HepG2 (cell line): ENCODE measurements at regions not wholly inside any gene's neighbourhood (a gene's known extent, or its start where the extent isn't known, plus 50 kb on each side); places are given as distances from the start of the nearest gene placed in this dataset.

Experiments used
- ATAC-seq: fragments of 200-7000 bp; cut with Tn5 transposase; 3 replicates; pipeline ENCODE4 v1.9.1; 2020; ENCODE audit warnings: mild to moderate bottlenecking, moderate library complexity
- BruUV-seq: library from RNA; stranded (reverse); fragments of 400-500 nt; replicated peaks from 2 replicates; lab custom pipeline; 2021; lab: Mats Ljungman, UMichigan
- CTCF ChIA-PET: fragments of 300-600 bp; formaldehyde crosslinking; extraction: SDS; loops from one replicate; lab custom pipeline; 2021; ENCODE audit warnings: low total read pairs, inconsistent platforms, low intra/inter-chr PET ratio; lab: Yijun Ruan, JAX
- POLR2A ChIA-PET: fragments of 350-600 bp; sonication (Branson Sonifier 250); formaldehyde crosslinking; loops from one replicate; lab custom pipeline; 2020; ENCODE audit warnings: antibody characterized with exemption, inconsistent platforms; lab: Yijun Ruan, JAX
- DNase-seq: peaks from one replicate; pipeline ENCODE4 v3.0.0-alpha.2; 2015; ENCODE audit warnings: low spot score
- FAIRE-seq: peaks from 3 replicates; lab custom pipeline; 2011; peaks lifted over from hg19 to GRCh38; lab: Jason Lieb, UNC
- H2AFZ ChIP-seq: one replicate; pipeline ENCODE4 v1.6.1; 2011; ENCODE audit warnings: low read length, inconsistent platforms
- H3K27ac ChIP-seq: fragments of 300-600 bp; 3 replicates; pipeline ENCODE4 v1.8.0; 2011; ENCODE audit warnings: mixed run types, mild to moderate bottlenecking, mixed read lengths, low read length, inconsistent platforms; ENCODE audit not compliant: insufficient read depth; ENCODE audit errors: extremely low read length
- H3K27me3 ChIP-seq, 2 experiments: fragments of 200-600 bp in 1 of 2; 2 replicates in 1 of 2; 3 replicates in 1 of 2; pipeline versions ENCODE4 v1.6.0 to v1.8.0; 2011; ENCODE audit warnings: low read length in 2 of 2, mild to moderate bottlenecking in 2 of 2, moderate library complexity in 2 of 2, inconsistent platforms in 1 of 2; ENCODE audit not compliant: insufficient read depth in 2 of 2, control insufficient read depth in 1 of 2
- H3K36me3 ChIP-seq, 2 experiments: fragments of 200-600 bp in 1 of 2; replicated peaks in 1 of 2; 2 replicates in 1 of 2; 3 replicates in 1 of 2; pipeline versions ENCODE4 v1.5.1 to v1.8.0; 2011; ENCODE audit warnings: low read length in 2 of 2, inconsistent platforms in 1 of 2; ENCODE audit not compliant: insufficient read depth in 2 of 2, control insufficient read depth in 1 of 2
- H3K4me1 ChIP-seq: 2 replicates; pipeline ENCODE4 v1.5.1; 2012; ENCODE audit warnings: low read length, inconsistent platforms; ENCODE audit not compliant: insufficient read depth
- H3K4me2 ChIP-seq: 2 replicates; pipeline ENCODE4 v1.6.0; 2011; ENCODE audit warnings: low read depth, low read length, inconsistent platforms
- H3K4me3 ChIP-seq, 3 experiments: fragments of 200-600 bp in 1 of 3; sonication (generic), shearing (Covaris generic) in 1 of 3; replicated peaks in 1 of 3; 2 replicates each; pipeline ENCODE4 v1.5.1; 2011 to 2016; ENCODE audit warnings: low read length in 3 of 3, inconsistent platforms in 2 of 3, low read depth in 2 of 3, mild to moderate bottlenecking in 2 of 3, control low read depth in 1 of 3, mixed read lengths in 1 of 3; ENCODE audit not compliant: insufficient read depth in 1 of 3
- H3K79me2 ChIP-seq: one replicate; pipeline ENCODE4 v1.6.1; 2011; ENCODE audit warnings: low read length, inconsistent platforms; ENCODE audit not compliant: insufficient read depth
- H3K9ac ChIP-seq: 2 replicates; pipeline ENCODE4 v1.6.0; 2011; ENCODE audit warnings: mild to moderate bottlenecking, low read depth, low read length, inconsistent platforms; ENCODE audit not compliant: insufficient read depth
- H3K9me3 ChIP-seq: 2 replicates; pipeline ENCODE4 v1.5.1; 2012; ENCODE audit warnings: mild to moderate bottlenecking, low read length
- H4K20me1 ChIP-seq: 2 replicates; pipeline ENCODE4 v1.6.0; 2011; ENCODE audit warnings: inconsistent platforms, mild to moderate bottlenecking, low read length, moderate library complexity; ENCODE audit not compliant: insufficient read depth
- ATF7 ChIP-seq, 2 experiments: fragments of 450-650 bp in 1 of 2; sonication (generic) in 1 of 2; formaldehyde crosslinking in 1 of 2; IDR thresholded peaks; 2 replicates each; pipeline versions ENCODE4 v1.4.0 to v1.6.1; 2016 to 2020; ENCODE audit warnings: antibody characterized with exemption in 1 of 2, mild to moderate bottlenecking in 1 of 2, missing genetic modification reagents in 1 of 2
- CBFB ChIP-seq: sonication (generic); formaldehyde crosslinking; IDR thresholded peaks from 2 replicates; pipeline ENCODE4 v1.4.0; 2020; ENCODE audit warnings: missing genetic modification reagents
- CBX2 ChIP-seq, 2 experiments: fragments of 200-600 bp in 1 of 2; sonication (generic); formaldehyde crosslinking in 1 of 2; IDR thresholded peaks; 2 replicates each; pipeline versions ENCODE4 v1.7.0 to v1.8.1; 2018 to 2022; ENCODE audit warnings: low read depth in 2 of 2, low read length in 1 of 2, mild to moderate bottlenecking in 1 of 2, missing genetic modification reagents in 1 of 2
- E2F2 ChIP-seq: sonication (generic); formaldehyde crosslinking; IDR thresholded peaks from 2 replicates; pipeline ENCODE4 v1.4.0; 2020; ENCODE audit warnings: missing genetic modification reagents, borderline replicate concordance
- JUND ChIP-seq: sonication (generic); formaldehyde crosslinking; IDR thresholded peaks from 2 replicates; pipeline ENCODE4 v1.8.0; 2022; ENCODE audit warnings: mild to moderate bottlenecking, missing genetic modification reagents
- MED1 ChIP-seq: sonication (generic); formaldehyde crosslinking; IDR thresholded peaks from 2 replicates; pipeline ENCODE4 v1.4.0; 2020; ENCODE audit warnings: missing genetic modification reagents
- NR2F2 ChIP-seq: IDR thresholded peaks from 2 replicates; pipeline ENCODE4 v1.6.1; 2012; ENCODE audit warnings: low read depth, inconsistent platforms, borderline replicate concordance
- PAF1 ChIP-seq: IDR thresholded peaks from 2 replicates; pipeline ENCODE4 v1.6.1; 2016; ENCODE audit warnings: missing genetic modification reagents, missing compliant biosample characterization
- SP140L ChIP-seq: sonication (generic); formaldehyde crosslinking; IDR thresholded peaks from 2 replicates; pipeline ENCODE4 v1.4.0; 2020; ENCODE audit warnings: missing genetic modification reagents, borderline replicate concordance
- SRF ChIP-seq: IDR thresholded peaks from 2 replicates; pipeline ENCODE4 v1.6.1; 2011; ENCODE audit warnings: mild to moderate bottlenecking, low read depth, low read length, moderate library complexity
- ZFP90 ChIP-seq: sonication (generic); formaldehyde crosslinking; IDR thresholded peaks from 2 replicates; pipeline ENCODE4 v1.8.0; 2022; ENCODE audit warnings: missing genetic modification reagents, mild to moderate bottlenecking, inconsistent platforms, borderline replicate concordance
- ZNF136 ChIP-seq: sonication (generic); formaldehyde crosslinking; IDR thresholded peaks from 2 replicates; pipeline ENCODE4 v1.8.1; 2022; ENCODE audit warnings: low read depth, mild to moderate bottlenecking, moderate library complexity, missing genetic modification reagents
- ZNF563 ChIP-seq: sonication (generic); formaldehyde crosslinking; IDR thresholded peaks from 2 replicates; pipeline ENCODE4 v1.8.0; 2022; ENCODE audit warnings: mild to moderate bottlenecking, moderate library complexity, missing genetic modification reagents
- ZNF629 ChIP-seq: sonication (generic); formaldehyde crosslinking; conservative IDR thresholded peaks from 2 replicates; pipeline ENCODE4 v1.5.0; 2020; ENCODE audit warnings: missing genetic modification reagents
- WGBS: methylation state at CpG from one replicate; pipeline ENCODE4 v1.1.6; 2017; ENCODE audit warnings: low lambda C conversion rate; 5-methylcytosine and 5-hydroxymethylcytosine counted together
- in situ Hi-C: cut with HindIII; loops from 2 replicates; pipeline ENCODE4 v1.10.0; 2017; ENCODE audit warnings: low pct_unique_long_range_greater_than_20kb; ENCODE audit not compliant: extremely low pct_ligation_motif_present
- intact Hi-C: fragments of 100-400 bp; cut with micrococcal nuclease; formaldehyde crosslinking; loops from one replicate; pipeline ENCODE4 v1.10.0; 2022; ENCODE audit not compliant: unreplicated experiment
- TF ChIP-seq, protein P1 (sequence below): sonication (generic); formaldehyde crosslinking; IDR thresholded peaks from 2 replicates; pipeline ENCODE4 v1.4.0; 2020; ENCODE audit warnings: missing genetic modification reagents
- TF ChIP-seq, protein P2 (sequence below): sonication (generic); formaldehyde crosslinking; IDR thresholded peaks from 2 replicates; pipeline ENCODE4 v1.4.0; 2020; ENCODE audit warnings: missing genetic modification reagents
- TF ChIP-seq, protein P3 (sequence below): IDR thresholded peaks from 2 replicates; pipeline ENCODE4 v1.6.1; 2016; ENCODE audit warnings: low read depth
- TF ChIP-seq, protein P4 (sequence below): IDR thresholded peaks from 2 replicates; pipeline ENCODE4 v1.6.1; 2016; ENCODE audit warnings: missing genetic modification reagents, missing compliant biosample characterization

DNA sequence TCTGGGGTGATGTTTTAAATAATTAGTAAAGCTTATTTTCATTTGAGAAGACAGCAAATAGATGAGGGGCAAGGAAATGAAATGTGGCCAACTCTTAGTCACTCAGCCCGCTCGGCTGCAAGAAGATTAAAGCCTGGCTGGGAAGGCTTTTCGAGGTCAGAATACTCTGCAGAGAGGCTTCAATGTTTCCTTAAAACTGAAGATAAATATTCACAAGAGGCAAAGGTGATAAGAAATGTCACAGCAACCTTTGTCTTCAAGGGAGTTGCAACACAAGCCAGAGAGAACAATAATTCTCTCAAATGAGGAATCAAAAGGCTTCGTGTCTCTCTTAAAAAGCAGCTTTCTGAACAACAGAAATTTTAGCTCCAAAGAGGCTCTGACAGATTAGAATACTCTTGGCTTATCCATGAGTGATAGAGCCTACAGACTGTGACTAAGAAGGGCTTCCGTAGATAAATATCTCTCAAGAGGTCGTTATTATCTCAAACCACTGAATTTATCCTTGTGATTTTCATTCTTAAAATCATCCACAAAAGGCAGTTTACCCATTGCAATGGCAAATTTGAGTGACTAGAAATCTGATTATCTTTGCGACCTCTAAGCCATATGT, 92.5 kb downstream of the KLF6 start:
- Histone ChIP-seq H3K4me2 (no peak overlapping the region), H4K20me1 (no peaks in the 10 kb centered on the region), H2AFZ (no peak overlapping the region), H3K4me3 (no peak overlapping the region), H3K9ac (no peak overlapping the region), H3K4me1 (no peaks in the 10 kb centered on the region), H3K9me3 (no peaks in the 10 kb centered on the region), H3K79me2 (no peaks in the 10 kb centered on the region), H3K36me3 (no peaks in the 10 kb centered on the region), H3K27me3 (peaks cover 2 to 14% of the 10 kb centered on the region in 2 experiments; a peak in 4 of 5 replicates), H3K27ac (no peak overlapping the region)
- whole genome bisulfite sequencing, result 30% methylated on average over 7 of the region's 7 CpGs
- BruUV-seq, result no TSS peak
- intact Hi-C loops (no loop called here), in situ Hi-C loops (no loop called here)
- ATAC-seq, result no peak
- DNase-seq, result no peak
- CTCF ChIA-PET, result no interaction called here
- POLR2A ChIA-PET, result no interaction called here
- no peak for FAIRE-seq
- TF ChIP-seq CBFB (CRISPR knock-in tag) (no peak), NR2F2 (no peak), ZNF563 (CRISPR knock-in tag) (no peak), ZFP90 (CRISPR knock-in tag) (no peak), JUND (no peak), ZNF136 (CRISPR knock-in tag) (no peak), ZNF629 (CRISPR knock-in tag) (no peak), CBX2 (IDR thresholded peaks at IDR 0.05; ENCODE audit: low read depth, low read length) (no peak), CBX2 (CRISPR knock-in tag; IDR thresholded peaks at IDR 0.05; ENCODE audit: low read depth) (no peak), ATF7 (IDR thresholded peaks at IDR 0.05) (no peak), ATF7 (CRISPR knock-in tag; IDR thresholded peaks at IDR 0.05) (no peak), PAF1 (CRISPR knock-in tag) (no peak), SRF (no peak), E2F2 (CRISPR knock-in tag) (no peak), MED1 (CRISPR knock-in tag) (no peak), SP140L (CRISPR knock-in tag) (no peak)
- TF ChIP-seq, protein P1, sequence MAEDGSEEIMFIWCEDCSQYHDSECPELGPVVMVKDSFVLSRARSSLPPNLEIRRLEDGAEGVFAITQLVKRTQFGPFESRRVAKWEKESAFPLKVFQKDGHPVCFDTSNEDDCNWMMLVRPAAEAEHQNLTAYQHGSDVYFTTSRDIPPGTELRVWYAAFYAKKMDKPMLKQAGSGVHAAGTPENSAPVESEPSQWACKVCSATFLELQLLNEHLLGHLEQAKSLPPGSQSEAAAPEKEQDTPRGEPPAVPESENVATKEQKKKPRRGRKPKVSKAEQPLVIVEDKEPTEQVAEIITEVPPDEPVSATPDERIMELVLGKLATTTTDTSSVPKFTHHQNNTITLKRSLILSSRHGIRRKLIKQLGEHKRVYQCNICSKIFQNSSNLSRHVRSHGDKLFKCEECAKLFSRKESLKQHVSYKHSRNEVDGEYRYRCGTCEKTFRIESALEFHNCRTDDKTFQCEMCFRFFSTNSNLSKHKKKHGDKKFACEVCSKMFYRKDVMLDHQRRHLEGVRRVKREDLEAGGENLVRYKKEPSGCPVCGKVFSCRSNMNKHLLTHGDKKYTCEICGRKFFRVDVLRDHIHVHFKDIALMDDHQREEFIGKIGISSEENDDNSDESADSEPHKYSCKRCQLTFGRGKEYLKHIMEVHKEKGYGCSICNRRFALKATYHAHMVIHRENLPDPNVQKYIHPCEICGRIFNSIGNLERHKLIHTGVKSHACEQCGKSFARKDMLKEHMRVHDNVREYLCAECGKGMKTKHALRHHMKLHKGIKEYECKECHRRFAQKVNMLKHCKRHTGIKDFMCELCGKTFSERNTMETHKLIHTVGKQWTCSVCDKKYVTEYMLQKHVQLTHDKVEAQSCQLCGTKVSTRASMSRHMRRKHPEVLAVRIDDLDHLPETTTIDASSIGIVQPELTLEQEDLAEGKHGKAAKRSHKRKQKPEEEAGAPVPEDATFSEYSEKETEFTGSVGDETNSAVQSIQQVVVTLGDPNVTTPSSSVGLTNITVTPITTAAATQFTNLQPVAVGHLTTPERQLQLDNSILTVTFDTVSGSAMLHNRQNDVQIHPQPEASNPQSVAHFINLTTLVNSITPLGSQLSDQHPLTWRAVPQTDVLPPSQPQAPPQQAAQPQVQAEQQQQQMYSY (CRISPR knock-in tag), result no peak
- TF ChIP-seq, protein P2, sequence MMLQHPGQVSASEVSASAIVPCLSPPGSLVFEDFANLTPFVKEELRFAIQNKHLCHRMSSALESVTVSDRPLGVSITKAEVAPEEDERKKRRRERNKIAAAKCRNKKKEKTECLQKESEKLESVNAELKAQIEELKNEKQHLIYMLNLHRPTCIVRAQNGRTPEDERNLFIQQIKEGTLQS (CRISPR knock-in tag), result no peak
- TF ChIP-seq, protein P3, sequence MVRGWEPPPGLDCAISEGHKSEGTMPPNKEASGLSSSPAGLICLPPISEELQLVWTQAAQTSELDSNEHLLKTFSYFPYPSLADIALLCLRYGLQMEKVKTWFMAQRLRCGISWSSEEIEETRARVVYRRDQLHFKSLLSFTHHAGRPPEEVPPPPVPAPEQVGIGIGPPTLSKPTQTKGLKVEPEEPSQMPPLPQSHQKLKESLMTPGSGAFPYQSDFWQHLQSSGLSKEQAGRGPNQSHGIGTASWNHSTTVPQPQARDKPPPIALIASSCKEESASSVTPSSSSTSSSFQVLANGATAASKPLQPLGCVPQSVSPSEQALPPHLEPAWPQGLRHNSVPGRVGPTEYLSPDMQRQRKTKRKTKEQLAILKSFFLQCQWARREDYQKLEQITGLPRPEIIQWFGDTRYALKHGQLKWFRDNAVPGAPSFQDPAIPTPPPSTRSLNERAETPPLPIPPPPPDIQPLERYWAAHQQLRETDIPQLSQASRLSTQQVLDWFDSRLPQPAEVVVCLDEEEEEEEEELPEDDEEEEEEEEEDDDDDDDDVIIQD, result no peak
- TF ChIP-seq, protein P4, sequence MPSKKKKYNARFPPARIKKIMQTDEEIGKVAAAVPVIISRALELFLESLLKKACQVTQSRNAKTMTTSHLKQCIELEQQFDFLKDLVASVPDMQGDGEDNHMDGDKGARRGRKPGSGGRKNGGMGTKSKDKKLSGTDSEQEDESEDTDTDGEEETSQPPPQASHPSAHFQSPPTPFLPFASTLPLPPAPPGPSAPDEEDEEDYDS, result no peak
